ENCODE measurements at regions not wholly inside any gene's neighbourhood (a gene's known extent, or its start where the extent isn't known, plus 50 kb on each side); places are given as distances from the start of the nearest gene placed in this dataset.

DNA sequence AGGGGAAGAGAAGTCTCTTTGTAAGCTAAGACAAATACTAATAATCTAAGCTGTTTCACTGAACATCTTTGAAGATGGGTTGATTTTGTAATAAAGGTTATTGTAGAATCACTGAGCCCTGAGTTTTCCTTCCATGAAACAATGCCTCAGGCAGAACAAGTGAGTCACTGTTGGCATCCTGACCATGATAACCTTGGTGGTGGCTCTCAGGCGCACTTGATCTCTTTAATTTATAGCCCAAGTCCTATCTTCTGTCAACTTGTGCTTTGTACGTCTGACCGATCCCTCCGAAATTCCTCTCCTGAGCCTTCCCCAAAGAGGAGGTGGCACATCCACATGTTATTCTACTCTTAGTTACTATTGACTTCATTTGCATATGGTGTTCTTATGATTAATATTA is 812.9 kb downstream of the REEP3 start:
- TF ChIP-seq, protein P1, sequence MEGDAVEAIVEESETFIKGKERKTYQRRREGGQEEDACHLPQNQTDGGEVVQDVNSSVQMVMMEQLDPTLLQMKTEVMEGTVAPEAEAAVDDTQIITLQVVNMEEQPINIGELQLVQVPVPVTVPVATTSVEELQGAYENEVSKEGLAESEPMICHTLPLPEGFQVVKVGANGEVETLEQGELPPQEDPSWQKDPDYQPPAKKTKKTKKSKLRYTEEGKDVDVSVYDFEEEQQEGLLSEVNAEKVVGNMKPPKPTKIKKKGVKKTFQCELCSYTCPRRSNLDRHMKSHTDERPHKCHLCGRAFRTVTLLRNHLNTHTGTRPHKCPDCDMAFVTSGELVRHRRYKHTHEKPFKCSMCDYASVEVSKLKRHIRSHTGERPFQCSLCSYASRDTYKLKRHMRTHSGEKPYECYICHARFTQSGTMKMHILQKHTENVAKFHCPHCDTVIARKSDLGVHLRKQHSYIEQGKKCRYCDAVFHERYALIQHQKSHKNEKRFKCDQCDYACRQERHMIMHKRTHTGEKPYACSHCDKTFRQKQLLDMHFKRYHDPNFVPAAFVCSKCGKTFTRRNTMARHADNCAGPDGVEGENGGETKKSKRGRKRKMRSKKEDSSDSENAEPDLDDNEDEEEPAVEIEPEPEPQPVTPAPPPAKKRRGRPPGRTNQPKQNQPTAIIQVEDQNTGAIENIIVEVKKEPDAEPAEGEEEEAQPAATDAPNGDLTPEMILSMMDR (IDR thresholded peaks at IDR 0.05; ENCODE audit: insufficient read depth, low read length, poor library complexity, severe bottlenecking) = no peak
- no peak for TF ChIP-seq EZH2phosphoT487 (conservative IDR thresholded peaks at IDR 0.05; ENCODE audit: low read length)
